CD14-positive monocyte (primary cell): ENCODE measurements at regions not wholly inside any gene's neighbourhood (a gene's known extent, or its start where the extent isn't known, plus 50 kb on each side); places are given as distances from the start of the nearest gene placed in this dataset.
A peak's percentile ranks its signal among the peaks of the same experiment; 100 is the strongest.

Experiments
- DNase-seq, 3 donors: peaks; one replicate each; pipeline ENCODE4 v3.0.0-alpha.2; 2011 to 2022
- H2AFZ ChIP-seq: 2 replicates; pipeline ENCODE4 v1.6.0; 2012; ENCODE audit warnings: mild to moderate bottlenecking, low read depth, low read length, inconsistent platforms; ENCODE audit not compliant: insufficient read depth, poor library complexity, severe bottlenecking
- H3K27ac ChIP-seq, 2 donors: 1 replicate in 1 of 2; 2 replicates in 1 of 2; pipeline ENCODE4 v1.5.1; 2012 to 2013; ENCODE audit warnings: low read length in 2 of 2, control low read depth in 1 of 2, inconsistent platforms in 1 of 2, low read depth in 1 of 2, mild to moderate bottlenecking in 1 of 2
- H3K27me3 ChIP-seq, 2 donors: one replicate each; pipeline versions ENCODE4 v1.6.0 to v1.6.1; 2011 to 2013; ENCODE audit warnings: low read length in 2 of 2; ENCODE audit not compliant: control insufficient read depth in 2 of 2, insufficient read depth in 2 of 2
- H3K36me3 ChIP-seq, 2 donors: replicated peaks in 1 of 2; 1 replicate in 1 of 2; 2 replicates in 1 of 2; pipeline versions ENCODE4 v1.5.1 to v1.6.1; 2012 to 2013; ENCODE audit warnings: low read length in 2 of 2, control low read depth in 1 of 2, inconsistent platforms in 1 of 2, mild to moderate bottlenecking in 1 of 2; ENCODE audit not compliant: insufficient read depth in 2 of 2, control insufficient read depth in 1 of 2
- H3K4me1 ChIP-seq, 2 donors: 1 replicate in 1 of 2; 2 replicates in 1 of 2; pipeline versions ENCODE4 v1.5.1 to v1.6.1; 2012 to 2013; ENCODE audit warnings: low read length in 2 of 2, control low read depth in 1 of 2, inconsistent platforms in 1 of 2, mild to moderate bottlenecking in 1 of 2, moderate library complexity in 1 of 2; ENCODE audit not compliant: insufficient read depth in 2 of 2, control insufficient read depth in 1 of 2
- H3K4me2 ChIP-seq: replicated peaks from 2 replicates; pipeline ENCODE3; 2012; ENCODE audit warnings: low read length, moderate library complexity, mild to moderate bottlenecking; ENCODE audit not compliant: poor library complexity, severe bottlenecking; ENCODE audit errors: extremely low read depth
- H3K4me3 ChIP-seq, 3 experiments: fragments of 200-600 bp in 1 of 3; sonication (generic) in 1 of 3; replicated peaks in 1 of 3; 1 replicate in 2 of 3; 2 replicates in 1 of 3; pipeline ENCODE4 v1.5.1; 2011 to 2013; ENCODE audit warnings: low read length in 3 of 3, mild to moderate bottlenecking in 3 of 3, control low read depth in 2 of 3, low read depth in 2 of 3, inconsistent platforms in 1 of 3, moderate library complexity in 1 of 3
- H3K79me2 ChIP-seq: 2 replicates; pipeline ENCODE4 v1.6.0; 2012; ENCODE audit warnings: mild to moderate bottlenecking, control low read depth, inconsistent platforms, low read length, moderate library complexity; ENCODE audit not compliant: insufficient read depth
- H3K9ac ChIP-seq: 2 replicates; pipeline ENCODE4 v1.6.0; 2017; ENCODE audit warnings: low read length, mild to moderate bottlenecking; ENCODE audit not compliant: insufficient read depth, poor library complexity, severe bottlenecking
- H3K9me3 ChIP-seq, 2 donors: replicated peaks in 1 of 2; 1 replicate in 1 of 2; 2 replicates in 1 of 2; pipeline versions ENCODE4 v1.5.1 to v1.6.1; 2012 to 2013; ENCODE audit warnings: low read length in 2 of 2, control low read depth in 1 of 2; ENCODE audit not compliant: control insufficient read depth in 1 of 2, insufficient read depth in 1 of 2
- H4K20me1 ChIP-seq: 2 replicates; pipeline ENCODE4 v1.6.0; 2012; ENCODE audit warnings: mild to moderate bottlenecking, low read length, control low read depth, moderate library complexity; ENCODE audit not compliant: insufficient read depth
- H3K27ac Mint-ChIP-seq, 7 donors: one replicate each; pipeline ENCODE4 v1.8.0; 2020; ENCODE audit warnings: mild to moderate bottlenecking in 7 of 7, mixed read lengths in 7 of 7, moderate library complexity in 6 of 7, inconsistent platforms in 2 of 7
- H3K27me3 Mint-ChIP-seq, 3 donors: one replicate each; pipeline ENCODE4 v1.8.0; 2021 to 2022; ENCODE audit warnings: low read depth in 3 of 3, mild to moderate bottlenecking in 3 of 3, mixed read lengths in 3 of 3, moderate library complexity in 3 of 3, inconsistent platforms in 1 of 3
- H3K36me3 Mint-ChIP-seq, 2 donors: one replicate each; pipeline ENCODE4 v1.8.0; 2020; ENCODE audit warnings: mixed read lengths in 2 of 2, inconsistent platforms in 1 of 2, mild to moderate bottlenecking in 1 of 2
- H3K4me1 Mint-ChIP-seq: one replicate; pipeline ENCODE4 v1.8.0; 2020; ENCODE audit warnings: mild to moderate bottlenecking, mixed read lengths
- H3K4me3 Mint-ChIP-seq, 2 donors: one replicate each; pipeline ENCODE4 v1.8.0; 2020; ENCODE audit warnings: mild to moderate bottlenecking in 2 of 2, mixed read lengths in 2 of 2, moderate library complexity in 1 of 2
- H3K9me3 Mint-ChIP-seq, 7 donors: one replicate each; pipeline ENCODE4 v1.8.0; 2020 to 2022; ENCODE audit warnings: mixed read lengths in 7 of 7, mild to moderate bottlenecking in 6 of 7, moderate library complexity in 6 of 7, inconsistent platforms in 2 of 7
- WGBS: methylation state at CpG from one replicate; pipeline ENCODE4 v1.1.5; 2013; ENCODE audit warnings: missing lambda C conversion rate; ENCODE audit not compliant: insufficient coverage; 5-methylcytosine and 5-hydroxymethylcytosine counted together
- intact Hi-C, 2 donors: fragments of 100-400 bp; cut with micrococcal nuclease; formaldehyde crosslinking; loops; one replicate each; pipeline versions ENCODE4 v1.15.0 to v1.15.1; 2023
- TF ChIP-seq, protein P1 (sequence below): fragments of 200-600 bp; IDR thresholded peaks from one replicate; pipeline ENCODE4 v1.8.0; 2022; ENCODE audit warnings: antibody characterized with exemption, mild to moderate bottlenecking

DNA sequence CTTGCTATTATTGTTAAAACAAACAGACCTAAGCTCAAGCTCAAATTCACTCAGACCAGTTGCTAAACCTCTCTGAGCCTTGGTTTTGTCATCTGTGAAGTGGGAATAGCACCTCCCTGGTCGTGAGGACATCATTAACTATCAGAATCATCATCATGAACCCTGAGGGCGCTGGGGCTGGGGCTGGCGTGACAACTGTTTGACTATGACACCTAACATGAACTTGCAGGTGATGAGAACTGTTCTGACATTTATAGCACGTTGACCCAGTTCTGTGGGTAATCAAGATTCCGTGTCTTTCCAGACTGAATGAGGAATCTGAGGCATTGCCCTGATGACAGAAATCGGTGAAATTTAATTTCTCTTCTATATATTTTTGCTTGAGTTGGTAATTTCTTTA, 71.3 kb upstream of the CDH5 start:
- Mint-ChIP-seq H3K36me3 (no peaks in the 10 kb centered on the region), H3K27ac (no peak overlapping the region), H3K4me3 (no peak overlapping the region), H3K9me3 (no peaks in the 10 kb centered on the region), H3K27me3 (peaks cover 4 to 15% (median 5%) of the 10 kb centered on the region in 3 donors), H3K4me1 (peaks cover 6% of the 10 kb centered on the region)
- H3K36me3 ChIP-seq: no peaks in the 10 kb centered on the region
- no peak overlapping the region for H2AFZ ChIP-seq
- no peaks in the 10 kb centered on the region for H3K79me2 ChIP-seq
- no peaks in the 10 kb centered on the region for H3K27me3 ChIP-seq
- no peak overlapping the region for H3K4me3 ChIP-seq
- H3K4me2 ChIP-seq: no peak overlapping the region
- intact Hi-C loops: no loop called here
- no peaks in the 10 kb centered on the region for H3K4me1 ChIP-seq
- no peaks in the 10 kb centered on the region for H3K9me3 ChIP-seq
- no peak overlapping the region for H3K27ac ChIP-seq
- TF ChIP-seq, protein P1, sequence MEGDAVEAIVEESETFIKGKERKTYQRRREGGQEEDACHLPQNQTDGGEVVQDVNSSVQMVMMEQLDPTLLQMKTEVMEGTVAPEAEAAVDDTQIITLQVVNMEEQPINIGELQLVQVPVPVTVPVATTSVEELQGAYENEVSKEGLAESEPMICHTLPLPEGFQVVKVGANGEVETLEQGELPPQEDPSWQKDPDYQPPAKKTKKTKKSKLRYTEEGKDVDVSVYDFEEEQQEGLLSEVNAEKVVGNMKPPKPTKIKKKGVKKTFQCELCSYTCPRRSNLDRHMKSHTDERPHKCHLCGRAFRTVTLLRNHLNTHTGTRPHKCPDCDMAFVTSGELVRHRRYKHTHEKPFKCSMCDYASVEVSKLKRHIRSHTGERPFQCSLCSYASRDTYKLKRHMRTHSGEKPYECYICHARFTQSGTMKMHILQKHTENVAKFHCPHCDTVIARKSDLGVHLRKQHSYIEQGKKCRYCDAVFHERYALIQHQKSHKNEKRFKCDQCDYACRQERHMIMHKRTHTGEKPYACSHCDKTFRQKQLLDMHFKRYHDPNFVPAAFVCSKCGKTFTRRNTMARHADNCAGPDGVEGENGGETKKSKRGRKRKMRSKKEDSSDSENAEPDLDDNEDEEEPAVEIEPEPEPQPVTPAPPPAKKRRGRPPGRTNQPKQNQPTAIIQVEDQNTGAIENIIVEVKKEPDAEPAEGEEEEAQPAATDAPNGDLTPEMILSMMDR: no peak
- 83% methylated on average over 2 of the region's 6 CpGs for WGBS
- DNase-seq: no peak
- H4K20me1 ChIP-seq: no peaks in the 10 kb centered on the region
- H3K9ac ChIP-seq: no peak overlapping the region

DNA sequence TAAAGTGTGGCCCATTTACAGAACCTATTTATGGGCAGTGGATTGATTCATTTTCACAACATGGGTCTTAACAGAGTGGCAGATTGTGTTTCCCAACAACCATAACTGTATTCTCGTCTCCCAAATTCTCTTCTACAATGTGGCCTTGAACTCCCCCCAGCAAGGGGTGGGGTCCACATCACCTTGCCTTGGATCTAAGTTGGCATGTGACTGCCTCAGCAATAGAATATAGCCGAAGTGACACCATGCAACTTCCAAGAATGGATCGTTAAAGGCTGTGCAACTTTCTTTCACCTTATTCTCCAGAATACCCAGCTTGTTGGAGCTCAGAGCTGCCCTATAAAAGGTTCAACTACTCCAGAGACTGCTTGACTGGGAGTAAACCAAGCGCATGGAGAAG, 72.0 kb upstream of the CDH5 start:
- peaks cover 4 to 14% (median 5%) of the 10 kb centered on the region in 3 donors for H3K27me3 Mint-ChIP-seq
- Histone ChIP-seq H3K4me3 (no peak overlapping the region), H2AFZ (no peak overlapping the region), H3K27me3 (no peaks in the 10 kb centered on the region), H4K20me1 (no peaks in the 10 kb centered on the region), H3K36me3 (no peaks in the 10 kb centered on the region), H3K27ac (no peak overlapping the region), H3K9ac (no peak overlapping the region), H3K4me1 (no peaks in the 10 kb centered on the region), H3K79me2 (no peaks in the 10 kb centered on the region), H3K4me2 (no peak overlapping the region), H3K9me3 (no peaks in the 10 kb centered on the region)
- H3K9me3 Mint-ChIP-seq: no peaks in the 10 kb centered on the region
- WGBS: 94% methylated on average over 2 of the region's 4 CpGs
- H3K36me3 Mint-ChIP-seq: no peaks in the 10 kb centered on the region
- no peak for DNase-seq
- TF ChIP-seq, protein P1: no peak
- H3K4me3 Mint-ChIP-seq: peak overlapping the region in 1 of 2 donors; percentile 27
- intact Hi-C loops: no loop called here
- H3K4me1 Mint-ChIP-seq: peaks cover 3% of the 10 kb centered on the region
- H3K27ac Mint-ChIP-seq: no peak overlapping the region
